ENCODE measurements at regions not wholly inside any gene's neighbourhood (a gene's known extent, or its start where the extent isn't known, plus 50 kb on each side); places are given as distances from the start of the nearest gene placed in this dataset.
"Not testable (repeated sequence)": the region's sequence is repeated elsewhere in the genome, so short reads cannot be mapped to it uniquely, and the experiment has no call there.

DNA sequence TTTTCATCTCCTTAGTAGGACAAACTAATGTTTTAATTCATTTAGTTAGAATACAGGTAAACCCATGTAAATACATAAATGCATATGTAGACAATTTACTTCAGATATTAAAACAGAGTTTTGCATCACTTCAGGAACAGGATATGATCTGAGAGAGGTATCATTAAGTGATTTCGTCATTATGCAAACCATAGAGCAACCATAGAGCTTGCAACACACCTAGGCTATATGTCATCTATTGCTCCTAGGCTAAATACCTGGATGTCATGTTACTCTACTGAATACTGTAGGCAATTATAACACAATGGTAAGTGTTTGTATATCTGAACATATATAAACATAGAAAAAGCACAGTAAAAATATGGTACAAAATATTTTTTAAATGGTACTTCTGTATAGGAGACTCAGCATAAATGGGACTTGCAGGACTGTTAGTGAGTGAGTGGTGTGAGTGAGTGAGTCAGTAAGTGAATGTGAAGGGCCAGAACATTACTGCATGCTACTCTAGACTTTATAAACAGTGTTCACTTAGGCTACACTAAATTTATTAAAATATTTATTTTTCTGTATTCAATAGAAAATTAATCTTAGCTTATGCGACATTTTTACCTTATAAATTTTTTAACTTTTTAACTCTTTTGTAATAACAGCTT lies 1377.5 kb upstream of the CDH9 start:
- DNase-seq, result no peak

- no peak for DNase-seq
Measured at GRCh38 chr5:28414619-28415018, 1376.2 kb upstream of the CDH9 start.

- no peak for DNase-seq
Measured at GRCh38 chr5:28408651-28409050, 1370.3 kb upstream of the CDH9 start.

DNA sequence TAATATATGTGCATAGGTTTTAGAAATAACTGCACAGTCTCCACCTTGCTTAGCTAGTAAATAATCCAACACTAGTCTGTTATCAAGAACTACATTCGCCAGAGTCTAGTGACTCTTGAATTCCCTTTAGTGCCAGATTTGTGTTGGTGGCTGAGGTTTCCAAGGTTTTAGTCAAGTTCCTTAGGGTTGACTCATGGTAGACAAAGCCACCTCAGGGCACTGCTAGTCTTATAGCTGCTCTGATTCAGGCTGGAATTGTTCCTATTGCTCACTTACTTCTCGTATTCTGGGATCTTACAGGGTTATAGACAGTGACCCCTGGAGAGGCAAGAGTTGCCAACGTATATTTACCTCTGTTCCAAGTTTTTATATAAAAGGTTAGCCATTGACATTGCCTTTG lies 1369.8 kb upstream of the CDH9 start:
- DNase-seq, result no peak

DNA sequence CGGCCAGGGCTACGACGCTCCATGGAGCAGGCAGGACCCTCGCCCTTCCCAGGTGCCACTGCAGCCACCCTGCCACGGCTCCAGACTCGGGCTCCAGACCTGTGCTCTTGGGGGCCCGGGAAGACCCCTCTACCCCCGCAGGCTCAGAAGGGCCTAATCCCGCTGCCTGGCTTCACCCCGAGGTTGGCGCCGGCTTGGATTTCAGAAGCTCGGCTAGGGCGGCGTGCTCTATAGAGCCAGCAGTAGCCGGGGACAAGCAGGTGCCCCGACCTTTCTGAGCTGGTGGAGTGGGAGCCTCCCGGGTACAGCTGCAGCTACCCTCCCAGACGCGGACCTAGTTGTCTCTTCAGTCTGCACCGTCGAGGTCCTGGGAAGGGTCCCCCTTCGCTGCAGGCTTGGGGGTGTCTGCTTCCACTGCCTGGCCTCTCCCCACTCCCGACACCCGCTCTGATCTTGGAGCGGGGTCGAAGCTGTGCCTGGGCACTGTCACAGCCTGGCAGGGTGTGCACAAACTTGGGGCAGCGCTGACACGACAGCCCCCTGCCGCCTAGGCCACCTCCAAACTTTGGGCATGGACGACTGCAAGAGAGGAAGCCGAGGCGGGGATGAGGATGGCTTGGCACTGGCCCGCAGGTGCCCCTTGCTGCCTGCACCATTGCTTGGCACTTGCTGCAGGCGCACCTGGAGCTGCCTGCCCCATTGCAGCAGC lies 1366.1 kb upstream of the CDH9 start:
- no peak for DNase-seq

DNA sequence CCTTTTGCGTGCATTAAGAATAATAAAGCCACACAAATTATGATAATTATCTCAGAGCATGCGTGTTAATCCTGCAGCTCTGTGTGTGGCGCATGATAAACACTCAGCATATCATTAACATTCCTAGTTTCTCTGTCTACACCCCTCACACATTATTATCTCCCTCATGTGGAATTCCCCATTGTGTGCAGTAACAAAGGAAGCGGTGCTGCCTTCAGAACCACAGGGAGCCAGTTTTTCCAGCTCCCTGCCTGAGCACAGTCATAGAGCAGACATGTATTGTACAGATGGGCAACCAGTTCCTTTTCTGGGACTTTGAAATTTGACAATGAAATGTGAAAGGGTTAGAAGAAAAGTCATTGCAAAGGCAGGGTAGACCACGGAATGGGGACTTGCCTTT lies 1365.5 kb upstream of the CDH9 start:
- DNase-seq, result no peak

GRCh38 chr5:28402590-28403301 lies 1364.4 kb upstream of the CDH9 start:
- no peak for DNase-seq

- no peak for DNase-seq
Measured at GRCh38 chr5:28400076-28400475, 1361.7 kb upstream of the CDH9 start.

- no peak for DNase-seq
Measured at GRCh38 chr5:28399211-28399610, 1360.8 kb upstream of the CDH9 start.

DNA sequence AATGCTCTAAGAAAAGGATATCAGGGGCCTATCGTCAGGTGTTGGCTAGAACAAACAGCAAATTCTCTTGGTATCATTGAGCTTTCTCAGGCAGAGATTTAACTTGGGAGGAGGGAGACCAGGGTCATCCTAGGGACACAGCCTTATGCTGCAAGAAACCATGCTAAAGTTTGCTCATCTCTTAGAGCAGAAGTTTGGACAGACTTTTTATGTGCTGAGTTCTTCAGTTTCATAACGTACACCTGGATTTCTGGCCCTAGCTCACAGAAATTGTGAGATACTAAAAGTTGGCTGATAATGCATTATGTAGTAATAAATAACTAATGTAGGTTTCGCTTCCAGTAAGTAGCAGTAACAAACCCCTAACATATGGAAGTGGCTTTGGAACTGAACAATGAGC lies 1359.8 kb upstream of the CDH9 start:
- DNase-seq, result no peak

- DNase-seq, result no peak
Measured at GRCh38 chr5:28397502-28397941, 1359.1 kb upstream of the CDH9 start.

GRCh38 chr5:28391277-28391676 lies 1352.9 kb upstream of the CDH9 start:
- DNase-seq, result no peak

DNA sequence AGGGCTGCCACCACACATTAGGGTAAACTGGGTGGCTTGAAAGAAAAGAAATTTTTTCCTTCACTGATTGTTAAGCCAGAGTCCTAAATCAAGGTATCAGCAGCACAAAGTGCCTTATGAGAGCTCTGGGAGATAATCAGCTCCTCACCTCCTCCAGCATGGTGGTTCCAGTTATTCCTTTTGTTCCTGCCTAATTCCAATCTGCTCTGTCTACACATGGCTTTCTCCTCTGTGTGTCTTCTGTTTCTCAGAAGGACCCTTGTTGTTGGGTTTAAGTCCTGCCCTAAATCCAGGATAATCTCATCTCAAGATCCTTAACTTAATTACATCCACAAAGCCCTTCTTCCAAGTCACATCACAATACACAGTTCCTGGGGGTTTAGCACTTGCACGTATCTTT lies 1352.0 kb upstream of the CDH9 start:
- DNase-seq, result no peak

GRCh38 chr5:28389727-28390126 lies 1351.3 kb upstream of the CDH9 start:
- DNase-seq, result not testable (repeated sequence)

- DNase-seq, result no peak
Measured at GRCh38 chr5:28388428-28388827, 1350.0 kb upstream of the CDH9 start.

GRCh38 chr5:28386712-28387111 lies 1348.3 kb upstream of the CDH9 start:
- no peak for DNase-seq

- DNase-seq, result no peak
Measured at GRCh38 chr5:28380167-28380566, 1341.8 kb upstream of the CDH9 start.

- DNase-seq, result no peak
Measured at GRCh38 chr5:28374492-28374967, 1336.1 kb upstream of the CDH9 start.

- DNase-seq, result no peak
Measured at GRCh38 chr5:28370896-28371295, 1332.5 kb upstream of the CDH9 start.

- no peak for DNase-seq
Measured at GRCh38 chr5:28369418-28369817, 1331.0 kb upstream of the CDH9 start.

GRCh38 chr5:28355831-28356230 lies 1317.4 kb upstream of the CDH9 start:
- no peak for DNase-seq

- DNase-seq, result no peak
Measured at GRCh38 chr5:28346696-28347095, 1308.3 kb upstream of the CDH9 start.

DNA sequence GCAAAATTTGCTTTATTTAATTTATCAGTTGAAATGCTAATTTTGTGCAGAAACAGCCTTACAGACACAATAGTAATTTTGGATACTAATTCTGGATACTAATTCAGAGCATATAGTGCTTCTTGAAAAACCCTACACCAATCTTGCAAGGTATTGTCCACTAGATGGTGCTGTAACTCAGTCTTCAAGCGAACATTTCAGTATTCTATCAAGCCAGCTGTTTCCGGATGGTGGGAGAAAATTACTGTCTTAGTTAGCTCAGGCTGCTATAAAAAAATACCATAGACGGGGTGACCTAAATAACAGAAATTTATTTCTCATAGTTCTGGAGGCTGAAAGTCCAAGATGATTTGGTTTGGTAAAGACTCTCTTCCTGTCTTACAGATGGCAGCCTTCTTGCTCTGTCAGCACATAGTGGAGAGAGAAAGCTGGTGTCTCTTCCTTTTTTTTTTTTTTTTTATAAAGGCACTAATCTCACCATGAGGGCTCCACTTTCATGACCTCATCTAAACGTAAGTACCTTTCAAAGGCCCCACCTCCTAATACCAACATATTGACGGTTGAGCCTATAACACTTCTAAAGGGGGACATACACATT lies 1306.5 kb upstream of the CDH9 start:
- DNase-seq, result peak; percentile 24

- DNase-seq, result no peak
Measured at GRCh38 chr5:28329176-28329575, 1290.8 kb upstream of the CDH9 start.
